Kidney (tissue), 13 donors: ENCODE measurements at regions not wholly inside any gene's neighbourhood (a gene's known extent, or its start where the extent isn't known, plus 50 kb on each side); places are given as distances from the start of the nearest gene placed in this dataset.
A peak's percentile ranks its signal among the peaks of the same experiment; 100 is the strongest.

Source experiments
- DNase-seq, 5 donors: peaks; one replicate each; pipeline ENCODE4 v3.0.0-alpha.2; 2013 to 2020
- FAIRE-seq: peaks from 2 replicates; lab custom pipeline; 2012; peaks lifted over from hg19 to GRCh38; lab: Jason Lieb, UNC
- H3K27ac ChIP-seq, 2 donors: one replicate each; pipeline ENCODE4 v1.7.0; 2013; ENCODE audit warnings: low read depth in 2 of 2, low read length in 2 of 2, inconsistent platforms in 1 of 2
- H3K27me3 ChIP-seq: one replicate; pipeline ENCODE4 v1.7.1; 2013; ENCODE audit warnings: low read length, inconsistent platforms; ENCODE audit not compliant: control insufficient read depth, insufficient read depth
- H3K36me3 ChIP-seq, 3 donors: one replicate each; pipeline versions ENCODE4 v1.7.0 to v1.7.1; 2013; ENCODE audit warnings: low read length in 3 of 3, control low read depth in 1 of 3, inconsistent platforms in 1 of 3; ENCODE audit not compliant: insufficient read depth in 3 of 3, control insufficient read depth in 2 of 3
- H3K4me1 ChIP-seq, 3 donors: one replicate each; pipeline versions ENCODE4 v1.7.0 to v1.7.1; 2013; ENCODE audit warnings: low read length in 3 of 3, inconsistent platforms in 1 of 3, low read depth in 1 of 3; ENCODE audit not compliant: control insufficient read depth in 2 of 3, insufficient read depth in 2 of 3
- H3K4me3 ChIP-seq, 3 donors: one replicate each; pipeline versions ENCODE4 v1.7.0 to v1.8.1; 2013; ENCODE audit warnings: low read length in 3 of 3, control low read depth in 1 of 3, inconsistent platforms in 1 of 3
- H3K9ac ChIP-seq, 3 donors: one replicate each; pipeline versions ENCODE4 v1.7.0 to v1.7.1; 2013; ENCODE audit warnings: low read length in 3 of 3, control low read depth in 1 of 3, inconsistent platforms in 1 of 3
- H3K9me3 ChIP-seq, 3 donors: one replicate each; pipeline versions ENCODE4 v1.7.0 to v1.7.1; 2013; ENCODE audit warnings: low read length in 3 of 3, control low read depth in 1 of 3, inconsistent platforms in 1 of 3; ENCODE audit not compliant: control insufficient read depth in 2 of 3, insufficient read depth in 1 of 3
- CTCF ChIP-seq: IDR thresholded peaks from 3 replicates; pipeline ENCODE4 v1.5.1; 2012; ENCODE audit warnings: mild to moderate bottlenecking, moderate library complexity, borderline replicate concordance; ENCODE audit not compliant: insufficient read depth; ENCODE audit errors: extremely low read depth
- intact Hi-C: fragments of 100-400 bp; cut with DNase I; formaldehyde crosslinking; loops from one replicate; pipeline ENCODE4 v1.11.1; 2022
- donor health status: control.
- donor health status: control.
- donor health status: control.
- donor health status: control.
- donor health status: control.
- donor health status: DM: yes; HTN: yes; CAD: no.
- donor health status: Normal renal cell carcinoma (clear cell type).

- Histone ChIP-seq H3K9me3 (no peaks in the 10 kb centered on the region), H3K36me3 (no peaks in the 10 kb centered on the region), H3K27me3 (no peaks in the 10 kb centered on the region), H3K4me1 (peaks cover 0 to 21% (median 4%) of the 10 kb centered on the region in 3 donors), H3K4me3 (no peak overlapping the region), H3K27ac (no peak overlapping the region), H3K9ac (no peak overlapping the region)
- FAIRE-seq (no peak), DNase-seq (no peak)
- intact Hi-C loops = no loop called here
- no peak for TF ChIP-seq CTCF
These were observed 201.6 kb downstream of the RHOU start for GRCh38 chr1:228936881-228937280.

- H3K27me3 ChIP-seq = no peaks in the 10 kb centered on the region
- no peak overlapping the region for H3K9ac ChIP-seq
- TF ChIP-seq CTCF = no peak
- intact Hi-C loops = no loop called here
- DNase-seq (no peak), FAIRE-seq (no peak)
- peaks cover 0 to 21% (median 4%) of the 10 kb centered on the region in 3 donors for H3K4me1 ChIP-seq
- H3K4me3 ChIP-seq = no peak overlapping the region
- H3K27ac ChIP-seq = no peak overlapping the region
- no peaks in the 10 kb centered on the region for H3K36me3 ChIP-seq
- no peaks in the 10 kb centered on the region for H3K9me3 ChIP-seq
These were observed 202.1 kb downstream of the RHOU start for GRCh38 chr1:228937351-228937750.

- no peak for TF ChIP-seq CTCF
- DNase-seq (peak in 4 of 5 donors; percentile 55 to 75 (median 67)), FAIRE-seq (no peak)
- Histone ChIP-seq H3K9ac (peak overlapping the region in 1 of 3 donors; percentile 29), H3K27ac (peak overlapping the region; percentile 56 to 65), H3K36me3 (no peaks in the 10 kb centered on the region), H3K9me3 (no peaks in the 10 kb centered on the region), H3K4me3 (no peak overlapping the region), H3K4me1 (peaks cover 0 to 21% (median 4%) of the 10 kb centered on the region in 3 donors), H3K27me3 (no peaks in the 10 kb centered on the region)
- intact Hi-C loops = no loop called here
These were observed 202.7 kb downstream of the RHOU start for GRCh38 chr1:228937851-228938536.
